SK-N-SH (cell line): ENCODE measurements at regions not wholly inside any gene's neighbourhood (a gene's known extent, or its start where the extent isn't known, plus 50 kb on each side); places are given as distances from the start of the nearest gene placed in this dataset.

Experiments
- CTCF ChIA-PET: fragments of 300-600, 350-600 bp; formaldehyde crosslinking; extraction: SDS; loops from one replicate; lab custom pipeline; 2021; lab: Yijun Ruan, JAX
- POLR2A ChIA-PET: fragments of 350-600 bp; sonication (Branson Sonifier 250); formaldehyde crosslinking; extraction: SDS; loops from one replicate; lab custom pipeline; 2020; ENCODE audit warnings: antibody characterized with exemption, inconsistent platforms; lab: Yijun Ruan, JAX
- DNase-seq: peaks from one replicate; pipeline ENCODE4 v3.0.0; 2012
- H2AFZ ChIP-seq: fragments of 200-600 bp; sonication (generic); 2 replicates; pipeline ENCODE4 v1.8.1; 2016; ENCODE audit warnings: antibody characterized with exemption, mild to moderate bottlenecking, low read depth
- H3F3A ChIP-seq: fragments of 200-600 bp; sonication (generic); replicated peaks from 2 replicates; pipeline ENCODE3; 2016; ENCODE audit warnings: antibody characterized with exemption, mild to moderate bottlenecking; ENCODE audit not compliant: insufficient read depth
- H3K27ac ChIP-seq, 2 experiments: fragments of 200-500 bp in 1 of 2; fragments of 200-600 bp in 1 of 2; sonication (Bioruptor generic) in 1 of 2; sonication (generic), shearing (Covaris generic) in 1 of 2; 2 replicates each; pipeline versions ENCODE4 v1.5.1 to v1.6.1; 2014 to 2016; ENCODE audit warnings: low read depth in 2 of 2, inconsistent platforms in 1 of 2, low read length in 1 of 2, mild to moderate bottlenecking in 1 of 2, mixed read lengths in 1 of 2
- H3K27me3 ChIP-seq: fragments of 200-600 bp; sonication (generic), shearing (Covaris generic); 2 replicates; pipeline ENCODE4 v1.6.1; 2016; ENCODE audit warnings: mixed run types; ENCODE audit not compliant: insufficient read depth
- H3K36me3 ChIP-seq, 2 experiments: fragments of 200-500 bp in 1 of 2; fragments of 200-600 bp in 1 of 2; sonication (Bioruptor generic) in 1 of 2; sonication (generic) in 1 of 2; replicated peaks in 1 of 2; 2 replicates each; pipeline versions ENCODE3 to v1.5.1; 2014 to 2016; ENCODE audit warnings: low read length in 1 of 2, mild to moderate bottlenecking in 1 of 2; ENCODE audit not compliant: insufficient read depth in 2 of 2, control insufficient read depth in 1 of 2
- H3K4me1 ChIP-seq, 2 experiments: fragments of 200-500 bp in 1 of 2; fragments of 200-600 bp in 1 of 2; sonication (Bioruptor generic) in 1 of 2; sonication (generic), shearing (Covaris generic) in 1 of 2; 2 replicates each; pipeline versions ENCODE4 v1.5.1 to v1.6.1; 2014 to 2016; ENCODE audit warnings: low read depth in 1 of 2, low read length in 1 of 2, mixed run types in 1 of 2; ENCODE audit not compliant: insufficient read depth in 2 of 2, control insufficient read depth in 1 of 2
- H3K4me2 ChIP-seq: fragments of 200-600 bp; sonication (generic), shearing (Covaris generic); 2 replicates; pipeline ENCODE4 v1.6.1; 2017; ENCODE audit warnings: mixed run types
- H3K4me3 ChIP-seq, 2 experiments: fragments of 200-500 bp in 1 of 2; fragments of 200-600 bp in 1 of 2; sonication (Bioruptor generic) in 1 of 2; sonication (generic), shearing (Covaris generic) in 1 of 2; 2 replicates each; pipeline versions ENCODE4 v1.5.1 to v1.8.1; 2014 to 2016; ENCODE audit warnings: low read depth in 2 of 2, inconsistent platforms in 1 of 2, low read length in 1 of 2, mild to moderate bottlenecking in 1 of 2, mixed read lengths in 1 of 2, moderate library complexity in 1 of 2
- H3K79me2 ChIP-seq: fragments of 200-600 bp; sonication (generic); 2 replicates; pipeline ENCODE4 v1.8.1; 2017; ENCODE audit warnings: mild to moderate bottlenecking; ENCODE audit not compliant: insufficient read depth
- H3K9ac ChIP-seq: fragments of 200-600 bp; sonication (generic); 2 replicates; pipeline ENCODE4 v1.6.1; 2017; ENCODE audit warnings: mixed run types
- H3K9me2 ChIP-seq: fragments of 200-600 bp; sonication (generic); 2 replicates; pipeline ENCODE4 v1.6.1; 2017; ENCODE audit warnings: mixed run types
- H3K9me3 ChIP-seq: fragments of 200-600 bp; sonication (generic); 2 replicates; pipeline ENCODE4 v1.6.1; 2017; ENCODE audit warnings: mixed run types, mild to moderate bottlenecking, moderate library complexity
- H4K20me1 ChIP-seq: fragments of 200-600 bp; sonication (generic); 2 replicates; pipeline ENCODE4 v1.6.1; 2017; ENCODE audit warnings: mild to moderate bottlenecking, mixed run types; ENCODE audit not compliant: insufficient read depth
- MXI1 ChIP-seq: IDR thresholded peaks from 2 replicates; pipeline ENCODE4 v1.6.1; 2012; ENCODE audit warnings: mild to moderate bottlenecking, low read depth, low read length, improper control_type of control experiment
- POLR2AphosphoS5 ChIP-seq: IDR thresholded peaks from 2 replicates; pipeline ENCODE4 v1.6.1; 2012; ENCODE audit warnings: low read depth, low read length
- TCF12 ChIP-seq: IDR thresholded peaks from 2 replicates; pipeline ENCODE4 v1.4.0; 2012
- WGBS: methylation state at CpG from one replicate; pipeline ENCODE4 v1.1.6; 2017; ENCODE audit warnings: low lambda C conversion rate; 5-methylcytosine and 5-hydroxymethylcytosine counted together
- TF ChIP-seq, protein P1 (sequence below): fragments of 150-350 bp; IDR thresholded peaks from 2 replicates; pipeline ENCODE4 v1.6.1; 2017; ENCODE audit warnings: antibody characterized with exemption, low read length, low read depth, borderline replicate concordance
- TF ChIP-seq, protein P2 (sequence below): IDR thresholded peaks from 2 replicates; pipeline ENCODE4 v1.4.0; 2012; ENCODE audit warnings: low read depth, borderline replicate concordance
- TF ChIP-seq, protein P3 (sequence below): IDR thresholded peaks from 2 replicates; pipeline ENCODE4 v1.6.1; 2012; ENCODE audit warnings: mild to moderate bottlenecking, low read depth, low read length, moderate library complexity
- TF ChIP-seq, protein P4 (sequence below): fragments of 200-600 bp; sonication (generic); IDR thresholded peaks from 2 replicates; pipeline ENCODE4 v1.6.1; 2017; ENCODE audit warnings: antibody characterized with exemption, mild to moderate bottlenecking, moderate library complexity
- TF ChIP-seq, protein P5 (sequence below): IDR thresholded peaks from 2 replicates; pipeline ENCODE4 v1.4.0; 2012; ENCODE audit warnings: low read depth
- TF ChIP-seq, protein P6 (sequence below): fragments of 150-350 bp; IDR thresholded peaks from 2 replicates; pipeline ENCODE4 v1.6.1; 2016; ENCODE audit warnings: mild to moderate bottlenecking, low read depth, low read length

DNA sequence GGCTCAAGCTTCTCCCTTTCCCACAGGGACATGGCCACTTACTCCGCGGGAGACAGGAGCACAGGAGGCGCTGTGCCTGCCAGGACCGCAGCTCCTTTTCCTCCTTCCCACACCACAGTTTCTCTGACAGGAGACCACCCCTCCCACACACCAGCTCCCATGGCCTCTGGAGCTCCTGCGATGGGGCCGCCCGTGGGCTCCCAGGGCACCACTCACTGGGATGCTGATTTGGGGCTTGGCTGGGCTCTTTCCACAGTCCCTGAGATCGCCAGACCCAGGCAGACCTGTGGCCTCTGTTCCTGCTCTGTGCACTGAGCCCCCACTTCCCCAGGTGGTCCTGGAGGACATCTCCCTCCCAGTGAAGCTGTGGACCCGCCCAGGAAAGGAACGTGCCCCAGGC lies 226.9 kb upstream of the SHH start (continued):
- TF ChIP-seq, protein P1, sequence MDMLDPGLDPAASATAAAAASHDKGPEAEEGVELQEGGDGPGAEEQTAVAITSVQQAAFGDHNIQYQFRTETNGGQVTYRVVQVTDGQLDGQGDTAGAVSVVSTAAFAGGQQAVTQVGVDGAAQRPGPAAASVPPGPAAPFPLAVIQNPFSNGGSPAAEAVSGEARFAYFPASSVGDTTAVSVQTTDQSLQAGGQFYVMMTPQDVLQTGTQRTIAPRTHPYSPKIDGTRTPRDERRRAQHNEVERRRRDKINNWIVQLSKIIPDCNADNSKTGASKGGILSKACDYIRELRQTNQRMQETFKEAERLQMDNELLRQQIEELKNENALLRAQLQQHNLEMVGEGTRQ = no peak
- TF ChIP-seq, protein P2, sequence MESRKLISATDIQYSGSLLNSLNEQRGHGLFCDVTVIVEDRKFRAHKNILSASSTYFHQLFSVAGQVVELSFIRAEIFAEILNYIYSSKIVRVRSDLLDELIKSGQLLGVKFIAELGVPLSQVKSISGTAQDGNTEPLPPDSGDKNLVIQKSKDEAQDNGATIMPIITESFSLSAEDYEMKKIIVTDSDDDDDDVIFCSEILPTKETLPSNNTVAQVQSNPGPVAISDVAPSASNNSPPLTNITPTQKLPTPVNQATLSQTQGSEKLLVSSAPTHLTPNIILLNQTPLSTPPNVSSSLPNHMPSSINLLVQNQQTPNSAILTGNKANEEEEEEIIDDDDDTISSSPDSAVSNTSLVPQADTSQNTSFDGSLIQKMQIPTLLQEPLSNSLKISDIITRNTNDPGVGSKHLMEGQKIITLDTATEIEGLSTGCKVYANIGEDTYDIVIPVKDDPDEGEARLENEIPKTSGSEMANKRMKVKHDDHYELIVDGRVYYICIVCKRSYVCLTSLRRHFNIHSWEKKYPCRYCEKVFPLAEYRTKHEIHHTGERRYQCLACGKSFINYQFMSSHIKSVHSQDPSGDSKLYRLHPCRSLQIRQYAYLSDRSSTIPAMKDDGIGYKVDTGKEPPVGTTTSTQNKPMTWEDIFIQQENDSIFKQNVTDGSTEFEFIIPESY = no peak

DNA sequence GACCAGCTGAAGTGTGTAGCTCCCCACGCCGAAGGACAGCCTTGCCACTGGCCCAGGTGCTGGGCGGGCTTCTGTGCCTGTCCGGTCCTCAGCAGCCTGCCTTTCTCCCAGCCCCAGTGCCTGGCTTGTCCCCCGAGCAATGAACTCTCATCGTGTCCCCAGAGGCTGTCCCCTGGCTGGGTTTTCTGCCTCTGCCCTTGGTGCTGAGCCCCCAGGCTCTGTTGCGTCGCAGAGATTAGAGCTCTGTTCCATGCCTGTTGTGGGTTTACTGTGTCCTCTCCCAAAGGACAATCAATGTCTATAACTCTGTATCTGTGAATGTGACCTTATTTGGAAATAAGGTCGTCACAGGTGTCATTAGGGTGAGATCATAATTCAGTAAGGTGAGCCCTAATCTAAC lies 226.1 kb upstream of the SHH start:
- Histone ChIP-seq H3K9ac (no peak overlapping the region), H3K4me1 (no peaks in the 10 kb centered on the region), H3K9me3 (no peaks in the 10 kb centered on the region), H3K9me2 (no peaks in the 10 kb centered on the region), H3K4me2 (no peak overlapping the region), H3K36me3 (no peaks in the 10 kb centered on the region), H3K79me2 (no peaks in the 10 kb centered on the region), H3K4me3 (no peak overlapping the region), H4K20me1 (no peaks in the 10 kb centered on the region), H3F3A (no peaks in the 10 kb centered on the region), H3K27ac (no peak overlapping the region), H3K27me3 (peaks cover 93% of the 10 kb centered on the region), H2AFZ (no peak overlapping the region)
- WGBS = 10% methylated on average over 9 of the region's 9 CpGs
- no peak for DNase-seq
- ChIA-PET POLR2A (no interaction called here), CTCF (no interaction called here)
- TF ChIP-seq, protein P3, sequence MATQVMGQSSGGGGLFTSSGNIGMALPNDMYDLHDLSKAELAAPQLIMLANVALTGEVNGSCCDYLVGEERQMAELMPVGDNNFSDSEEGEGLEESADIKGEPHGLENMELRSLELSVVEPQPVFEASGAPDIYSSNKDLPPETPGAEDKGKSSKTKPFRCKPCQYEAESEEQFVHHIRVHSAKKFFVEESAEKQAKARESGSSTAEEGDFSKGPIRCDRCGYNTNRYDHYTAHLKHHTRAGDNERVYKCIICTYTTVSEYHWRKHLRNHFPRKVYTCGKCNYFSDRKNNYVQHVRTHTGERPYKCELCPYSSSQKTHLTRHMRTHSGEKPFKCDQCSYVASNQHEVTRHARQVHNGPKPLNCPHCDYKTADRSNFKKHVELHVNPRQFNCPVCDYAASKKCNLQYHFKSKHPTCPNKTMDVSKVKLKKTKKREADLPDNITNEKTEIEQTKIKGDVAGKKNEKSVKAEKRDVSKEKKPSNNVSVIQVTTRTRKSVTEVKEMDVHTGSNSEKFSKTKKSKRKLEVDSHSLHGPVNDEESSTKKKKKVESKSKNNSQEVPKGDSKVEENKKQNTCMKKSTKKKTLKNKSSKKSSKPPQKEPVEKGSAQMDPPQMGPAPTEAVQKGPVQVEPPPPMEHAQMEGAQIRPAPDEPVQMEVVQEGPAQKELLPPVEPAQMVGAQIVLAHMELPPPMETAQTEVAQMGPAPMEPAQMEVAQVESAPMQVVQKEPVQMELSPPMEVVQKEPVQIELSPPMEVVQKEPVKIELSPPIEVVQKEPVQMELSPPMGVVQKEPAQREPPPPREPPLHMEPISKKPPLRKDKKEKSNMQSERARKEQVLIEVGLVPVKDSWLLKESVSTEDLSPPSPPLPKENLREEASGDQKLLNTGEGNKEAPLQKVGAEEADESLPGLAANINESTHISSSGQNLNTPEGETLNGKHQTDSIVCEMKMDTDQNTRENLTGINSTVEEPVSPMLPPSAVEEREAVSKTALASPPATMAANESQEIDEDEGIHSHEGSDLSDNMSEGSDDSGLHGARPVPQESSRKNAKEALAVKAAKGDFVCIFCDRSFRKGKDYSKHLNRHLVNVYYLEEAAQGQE = peak; percentile 79; the same call in 1 of the 2 replicates
- no peak for TF ChIP-seq TCF12

DNA sequence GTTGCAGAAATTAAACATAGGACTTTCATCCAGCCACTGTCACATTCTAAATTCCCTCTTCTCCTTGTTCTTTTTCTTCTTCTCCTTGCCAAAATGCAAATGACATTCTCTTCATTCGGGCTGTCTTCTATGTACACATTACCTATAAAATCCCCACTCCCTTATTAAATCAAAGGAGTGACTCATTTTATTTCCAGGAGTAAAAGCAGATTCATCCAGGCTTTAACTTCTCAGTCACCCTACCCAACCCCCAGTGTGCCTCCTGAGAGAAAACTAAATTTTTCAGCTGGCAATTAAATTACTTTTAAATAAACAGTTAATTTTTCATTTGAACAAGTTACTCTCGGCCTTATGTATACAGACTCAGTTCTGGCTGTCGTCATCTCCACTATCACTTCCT lies 223.9 kb upstream of the SHH start:
- H3K9me2 ChIP-seq = no peaks in the 10 kb centered on the region
- 0 out of 2 replicates have a peak, but pooled peaks cover 6% of the 10 kb centered on the region for H3K9me3 ChIP-seq
- 2% methylated on average over 3 of the region's 3 CpGs for WGBS
- no peaks in the 10 kb centered on the region for H3K36me3 ChIP-seq
- H3K4me2 ChIP-seq = no peak overlapping the region
- no peak overlapping the region for H3K9ac ChIP-seq
- no peak overlapping the region for H3K4me3 ChIP-seq
- TF ChIP-seq POLR2AphosphoS5 = no peak
- TF ChIP-seq, protein P4, sequence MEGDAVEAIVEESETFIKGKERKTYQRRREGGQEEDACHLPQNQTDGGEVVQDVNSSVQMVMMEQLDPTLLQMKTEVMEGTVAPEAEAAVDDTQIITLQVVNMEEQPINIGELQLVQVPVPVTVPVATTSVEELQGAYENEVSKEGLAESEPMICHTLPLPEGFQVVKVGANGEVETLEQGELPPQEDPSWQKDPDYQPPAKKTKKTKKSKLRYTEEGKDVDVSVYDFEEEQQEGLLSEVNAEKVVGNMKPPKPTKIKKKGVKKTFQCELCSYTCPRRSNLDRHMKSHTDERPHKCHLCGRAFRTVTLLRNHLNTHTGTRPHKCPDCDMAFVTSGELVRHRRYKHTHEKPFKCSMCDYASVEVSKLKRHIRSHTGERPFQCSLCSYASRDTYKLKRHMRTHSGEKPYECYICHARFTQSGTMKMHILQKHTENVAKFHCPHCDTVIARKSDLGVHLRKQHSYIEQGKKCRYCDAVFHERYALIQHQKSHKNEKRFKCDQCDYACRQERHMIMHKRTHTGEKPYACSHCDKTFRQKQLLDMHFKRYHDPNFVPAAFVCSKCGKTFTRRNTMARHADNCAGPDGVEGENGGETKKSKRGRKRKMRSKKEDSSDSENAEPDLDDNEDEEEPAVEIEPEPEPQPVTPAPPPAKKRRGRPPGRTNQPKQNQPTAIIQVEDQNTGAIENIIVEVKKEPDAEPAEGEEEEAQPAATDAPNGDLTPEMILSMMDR = no peak
- TF ChIP-seq, protein P5, sequence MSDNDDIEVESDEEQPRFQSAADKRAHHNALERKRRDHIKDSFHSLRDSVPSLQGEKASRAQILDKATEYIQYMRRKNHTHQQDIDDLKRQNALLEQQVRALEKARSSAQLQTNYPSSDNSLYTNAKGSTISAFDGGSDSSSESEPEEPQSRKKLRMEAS = no peak
- no peak for TF ChIP-seq MXI1
- TF ChIP-seq, protein P2 = no peak
- TF ChIP-seq, protein P6, sequence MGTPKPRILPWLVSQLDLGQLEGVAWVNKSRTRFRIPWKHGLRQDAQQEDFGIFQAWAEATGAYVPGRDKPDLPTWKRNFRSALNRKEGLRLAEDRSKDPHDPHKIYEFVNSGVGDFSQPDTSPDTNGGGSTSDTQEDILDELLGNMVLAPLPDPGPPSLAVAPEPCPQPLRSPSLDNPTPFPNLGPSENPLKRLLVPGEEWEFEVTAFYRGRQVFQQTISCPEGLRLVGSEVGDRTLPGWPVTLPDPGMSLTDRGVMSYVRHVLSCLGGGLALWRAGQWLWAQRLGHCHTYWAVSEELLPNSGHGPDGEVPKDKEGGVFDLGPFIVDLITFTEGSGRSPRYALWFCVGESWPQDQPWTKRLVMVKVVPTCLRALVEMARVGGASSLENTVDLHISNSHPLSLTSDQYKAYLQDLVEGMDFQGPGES = no peak
- no peak overlapping the region for H2AFZ ChIP-seq
- no peaks in the 10 kb centered on the region for H3F3A ChIP-seq
- no peaks in the 10 kb centered on the region for H4K20me1 ChIP-seq
- H3K4me1 ChIP-seq = no peaks in the 10 kb centered on the region
- H3K79me2 ChIP-seq = no peaks in the 10 kb centered on the region
- ChIA-PET POLR2A (no interaction called here), CTCF (no interaction called here)
- peaks cover 83% of the 10 kb centered on the region for H3K27me3 ChIP-seq
- no peak overlapping the region for H3K27ac ChIP-seq
- DNase-seq = no peak
